Stimulated activated CD8-positive, alpha-beta memory T cell treated with anti-CD3 and anti-CD28 coated beads, Interleukin-4, amount 100 ng/mL, for 1 hour (primary cell): ENCODE measurements at regions not wholly inside any gene's neighbourhood (a gene's known extent, or its start where the extent isn't known, plus 50 kb on each side); places are given as distances from the start of the nearest gene placed in this dataset.

ENCODE experiments used
- DNase-seq, 2 donors: peaks; one replicate each; pipeline ENCODE4 v3.0.0-alpha.2; 2020; ENCODE audit warnings: low read depth in 2 of 2, low spot score in 1 of 2

DNA sequence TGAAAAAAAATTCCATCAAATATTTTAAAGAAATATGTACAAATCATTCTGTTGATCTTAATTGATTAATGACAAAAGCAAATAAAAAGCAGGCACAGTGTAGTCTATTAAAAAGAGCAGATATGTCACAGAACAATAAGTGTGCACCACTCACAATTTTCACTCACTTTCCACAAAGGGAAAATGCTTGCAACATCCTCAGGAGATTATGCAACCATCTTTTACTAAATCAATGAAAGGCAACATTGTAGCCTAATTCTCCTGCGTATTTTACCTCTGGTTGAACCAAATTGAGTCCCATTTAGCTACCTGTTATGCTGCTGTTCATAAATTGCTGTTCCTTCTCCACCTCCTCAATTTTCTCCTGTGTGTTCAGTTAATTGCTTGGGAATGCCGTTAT is 1346.8 kb upstream of the PIK3C3 start:
- no peak for DNase-seq

DNA sequence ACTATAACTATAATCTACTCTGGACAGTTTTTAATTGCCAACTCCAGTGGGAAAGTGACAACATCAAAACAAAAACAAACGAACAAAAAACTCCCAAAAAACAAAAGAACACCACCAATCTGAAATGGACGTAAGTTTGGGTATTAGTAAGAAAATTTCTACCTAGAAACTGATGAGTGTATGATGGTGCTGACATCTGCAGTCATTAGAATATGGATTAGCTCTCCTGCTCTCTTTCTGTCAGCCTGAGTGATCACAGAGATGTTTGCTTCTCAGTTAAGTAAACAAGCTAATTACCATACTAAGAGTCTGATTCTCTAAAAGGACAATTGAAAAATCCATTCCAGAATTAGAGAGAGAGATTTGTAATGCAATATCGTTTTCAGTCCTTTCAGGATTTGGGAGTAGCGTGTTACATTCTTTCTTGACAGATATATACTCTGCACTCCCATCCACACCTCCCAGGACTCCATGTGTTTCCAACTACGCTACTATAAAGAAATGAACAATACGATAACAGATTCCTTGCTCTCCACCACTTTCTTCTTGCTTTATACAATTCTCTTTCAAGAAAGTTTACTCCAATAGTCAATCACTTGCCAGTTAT is 1347.4 kb upstream of the PIK3C3 start:
- no peak for DNase-seq

DNA sequence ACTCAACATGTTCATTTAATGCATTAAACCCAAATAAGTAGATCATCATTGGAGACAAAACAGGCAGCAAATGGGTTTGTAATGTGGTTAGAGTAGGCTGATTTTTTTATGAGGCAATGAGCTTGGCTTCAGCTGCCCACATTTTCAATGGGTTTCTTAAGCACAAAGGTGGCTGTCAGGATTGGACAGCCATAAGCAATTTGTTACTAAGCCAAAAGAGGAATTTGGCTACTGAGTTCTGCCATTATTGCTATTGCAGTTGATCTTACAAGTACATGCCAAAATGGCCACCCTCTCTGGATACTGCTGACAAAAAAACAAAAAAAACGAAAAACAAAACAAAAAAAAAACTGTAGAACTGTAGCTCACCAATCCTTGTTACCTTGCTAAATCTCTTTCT is 1348.0 kb upstream of the PIK3C3 start:
- DNase-seq: no peak

DNA sequence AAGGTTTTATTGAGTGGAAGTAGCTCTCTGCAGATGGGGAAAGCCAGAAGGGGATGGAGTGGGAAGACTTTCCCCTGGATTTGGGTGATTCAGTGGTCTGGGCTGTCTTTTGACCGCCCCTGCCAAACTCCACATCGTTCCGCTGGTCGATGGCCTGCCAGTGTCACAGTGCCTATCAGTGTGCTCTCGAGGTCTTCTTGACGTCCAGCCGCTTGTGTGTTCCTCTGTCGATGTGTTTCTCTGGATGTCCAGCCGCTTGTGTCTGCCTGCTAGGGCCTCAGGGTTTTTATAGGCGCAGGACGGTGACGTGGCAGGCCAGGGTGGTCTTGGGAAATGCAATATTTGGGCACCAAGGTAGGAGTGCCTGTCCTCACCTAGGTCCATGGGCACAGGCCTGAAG is 1371.4 kb upstream of the PIK3C3 start:
- DNase-seq: no peak

DNA sequence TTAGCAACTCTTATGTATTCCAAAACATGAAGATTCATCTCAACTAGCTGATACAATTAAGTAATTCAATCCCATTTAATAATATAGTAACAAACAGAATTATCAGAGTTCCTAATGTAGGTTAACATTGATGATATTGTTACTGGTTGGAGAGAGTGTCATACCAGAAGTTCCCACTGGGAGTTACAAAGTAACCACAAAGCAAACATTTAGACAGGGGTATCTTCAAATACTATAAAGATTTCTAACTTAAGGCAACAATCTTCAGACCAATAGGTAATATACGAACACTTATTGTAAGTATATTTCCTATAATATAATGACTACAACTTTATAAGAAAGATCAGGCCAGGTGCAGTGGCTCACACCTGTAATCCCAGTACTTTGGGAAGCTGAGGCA is 1372.9 kb upstream of the PIK3C3 start:
- no peak for DNase-seq

DNA sequence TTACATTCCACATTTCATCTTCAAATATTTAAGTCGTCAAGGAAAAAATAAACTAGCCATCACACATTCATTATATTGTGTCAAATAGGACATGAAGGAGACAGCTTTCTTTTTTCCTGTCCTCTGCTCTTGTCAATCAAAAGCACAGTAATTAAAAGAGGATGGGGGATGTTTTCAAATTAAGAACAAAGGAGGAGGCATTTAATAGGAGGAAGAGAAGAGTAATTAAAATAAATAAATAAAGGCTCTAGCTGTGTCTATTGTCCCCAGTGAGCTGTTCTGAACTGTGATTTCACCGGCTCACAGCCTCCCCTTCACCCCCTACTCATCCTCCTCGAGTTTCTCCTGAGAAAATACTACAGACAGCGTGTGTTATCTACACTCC is 1377.1 kb upstream of the PIK3C3 start:
- DNase-seq: no peak

DNA sequence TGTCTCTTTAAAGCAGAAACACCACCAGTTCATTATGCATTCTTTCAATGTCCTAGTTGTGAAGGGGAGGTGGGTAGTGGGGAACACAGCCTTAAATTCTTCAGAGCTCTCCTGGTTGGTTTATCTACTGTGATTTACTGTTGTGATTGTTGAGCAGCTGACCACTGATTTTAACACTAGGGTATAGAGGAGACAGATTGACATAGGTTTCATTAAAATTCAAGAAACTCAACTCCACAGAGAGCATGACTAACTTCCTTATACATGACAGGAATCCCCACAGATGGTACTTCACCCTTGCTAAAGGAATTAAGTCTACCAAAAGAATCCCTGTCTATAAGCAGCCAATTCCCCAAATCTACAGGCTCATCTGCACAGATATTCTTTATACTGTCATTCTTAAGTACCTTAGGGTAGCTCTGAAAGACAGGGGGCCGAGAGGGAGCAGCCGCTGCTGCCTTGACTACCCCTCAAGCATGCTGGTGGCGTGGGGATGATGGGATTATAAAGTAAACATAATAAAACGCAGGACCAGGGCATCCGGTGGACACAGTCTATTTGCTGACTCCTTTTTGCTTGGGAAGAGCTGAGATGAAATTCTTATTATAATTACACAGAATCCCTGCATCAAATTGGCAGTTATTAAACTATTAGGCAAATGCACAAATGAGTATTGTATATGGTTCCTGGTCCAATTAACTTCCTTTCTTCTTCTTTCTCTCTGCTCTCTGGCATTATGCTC is 1377.6 kb upstream of the PIK3C3 start:
- DNase-seq: no peak

DNA sequence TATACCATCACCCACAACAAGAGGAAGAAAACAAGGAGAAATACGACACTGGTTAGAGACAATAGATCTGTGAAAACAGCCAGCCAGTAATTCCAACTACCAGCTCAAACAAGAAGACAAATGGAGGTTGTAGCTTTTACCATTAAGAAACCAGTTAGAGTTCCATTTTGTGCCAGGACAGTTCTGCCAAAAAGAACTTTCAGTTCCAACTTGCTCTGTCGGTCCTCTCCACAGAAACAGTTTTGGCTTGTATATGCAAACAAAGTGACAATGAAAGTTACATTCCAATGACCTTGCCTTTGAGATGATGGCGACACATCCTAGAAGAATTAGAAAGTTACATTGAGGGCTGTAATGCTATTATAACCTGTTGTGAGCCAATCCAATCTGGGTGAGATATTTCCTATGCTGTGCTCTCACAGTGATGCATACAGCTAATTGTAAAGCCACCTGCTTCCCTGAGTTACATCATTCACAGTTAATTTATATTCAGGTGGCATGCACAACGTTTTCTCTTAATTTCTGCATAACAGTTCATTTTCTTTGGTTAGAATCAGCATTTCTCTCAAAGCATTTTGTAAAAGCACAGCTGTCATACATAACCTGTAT is 1378.4 kb upstream of the PIK3C3 start:
- no peak for DNase-seq

DNA sequence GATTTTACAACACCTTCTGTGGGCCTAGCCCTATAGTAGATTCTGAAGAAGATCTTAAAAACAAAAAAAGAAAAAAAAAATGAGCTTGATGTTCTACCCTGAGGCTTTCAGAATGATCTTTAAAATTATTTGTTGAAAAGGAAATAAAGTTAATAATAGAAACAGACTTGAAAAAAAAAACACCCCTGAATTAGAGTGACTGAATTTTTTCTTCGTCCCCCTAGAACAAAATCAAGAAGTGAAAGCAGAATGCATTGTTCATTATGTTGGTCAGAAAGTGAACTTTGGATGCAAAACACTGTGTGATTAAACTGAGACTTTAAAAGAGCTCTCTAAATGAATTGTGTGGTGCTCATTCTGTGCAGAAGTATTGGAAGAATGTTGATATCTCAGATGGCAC is 1384.4 kb upstream of the PIK3C3 start:
- DNase-seq: no peak

DNA sequence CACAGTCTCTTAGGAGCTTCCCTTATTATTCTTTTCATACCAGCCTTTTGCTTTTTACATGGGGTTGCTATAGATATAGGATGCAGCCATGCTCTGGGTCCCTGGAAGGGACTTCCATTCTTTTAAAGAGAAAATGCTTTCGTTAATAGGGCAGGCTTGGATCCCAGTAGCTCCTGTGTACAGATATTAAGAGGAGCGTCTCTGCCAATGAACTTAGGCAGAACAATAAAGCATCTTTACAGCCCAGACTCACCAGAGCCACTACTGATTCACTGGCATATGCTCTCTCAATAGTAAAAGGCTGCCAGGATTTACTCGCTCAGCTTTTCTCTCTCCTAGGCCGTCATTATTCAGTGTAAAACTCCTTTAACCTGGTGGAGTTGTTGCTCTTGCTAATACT is 1385.4 kb upstream of the PIK3C3 start:
- no peak for DNase-seq

DNA sequence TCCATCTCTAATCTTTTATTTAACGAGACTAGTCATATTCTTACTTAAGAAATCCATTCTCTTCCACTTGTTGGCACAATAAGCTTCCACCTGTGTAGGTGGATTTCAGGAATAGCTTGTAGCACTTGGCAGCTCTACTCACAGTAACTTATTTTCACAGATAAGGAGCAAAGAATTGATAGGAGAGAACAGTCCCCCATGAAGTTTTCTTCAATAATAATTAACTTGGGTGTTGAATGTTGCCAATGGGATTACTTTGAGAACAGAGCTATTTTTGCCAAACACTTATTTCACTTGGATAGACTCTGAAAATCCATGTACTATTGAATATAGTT is 1388.6 kb upstream of the PIK3C3 start:
- DNase-seq: no peak

DNA sequence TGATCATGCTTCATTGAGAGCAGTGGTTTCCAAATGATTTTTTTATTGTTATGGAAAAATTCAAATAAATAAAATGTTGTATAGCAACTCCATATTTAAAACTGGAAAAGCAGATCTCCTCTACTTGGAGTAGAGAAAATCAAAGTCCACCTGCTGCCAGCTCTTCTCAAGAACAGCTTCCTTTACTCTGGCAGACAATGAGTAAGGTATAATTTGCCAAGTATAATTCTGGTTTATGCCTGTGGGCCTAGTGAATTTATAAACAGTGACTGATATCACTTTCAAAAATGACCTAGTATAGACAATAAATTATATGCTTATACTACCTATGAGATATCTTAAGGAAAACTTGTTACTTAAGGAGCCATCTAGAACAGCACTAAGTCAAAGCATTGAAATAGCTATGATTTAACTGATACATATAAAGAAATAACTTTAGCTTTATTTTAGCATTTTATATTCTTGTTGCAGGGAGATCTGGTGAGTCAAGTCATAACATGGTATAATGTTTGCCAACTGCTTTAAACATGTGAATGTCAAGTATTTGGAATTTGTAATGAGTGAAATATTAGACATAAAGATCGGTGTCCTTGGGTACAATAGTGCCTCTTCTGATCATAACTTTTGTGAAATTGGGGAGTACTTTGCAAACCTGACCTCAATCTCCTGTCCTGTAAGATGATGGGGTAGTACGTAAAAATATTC is 1389.1 kb upstream of the PIK3C3 start:
- DNase-seq: no peak

DNA sequence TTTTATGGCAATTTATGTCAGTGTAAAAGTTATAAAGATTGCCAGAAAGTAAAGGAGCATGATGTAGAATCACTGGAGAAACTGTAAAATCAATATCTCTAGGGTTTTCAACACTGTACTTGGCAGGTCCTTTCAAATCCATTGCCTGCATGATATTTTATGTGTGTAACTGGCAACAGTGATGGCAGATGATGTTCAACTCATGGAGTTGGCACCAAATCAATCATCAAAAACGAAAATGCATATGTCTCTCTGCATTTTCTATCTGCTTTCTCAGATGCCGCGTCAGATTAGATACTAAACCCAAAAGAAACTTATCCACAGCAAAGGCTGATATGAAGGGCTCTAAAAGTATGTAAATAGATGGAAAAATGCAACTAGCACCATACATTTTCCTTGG is 1395.5 kb upstream of the PIK3C3 start:
- no peak for DNase-seq

DNA sequence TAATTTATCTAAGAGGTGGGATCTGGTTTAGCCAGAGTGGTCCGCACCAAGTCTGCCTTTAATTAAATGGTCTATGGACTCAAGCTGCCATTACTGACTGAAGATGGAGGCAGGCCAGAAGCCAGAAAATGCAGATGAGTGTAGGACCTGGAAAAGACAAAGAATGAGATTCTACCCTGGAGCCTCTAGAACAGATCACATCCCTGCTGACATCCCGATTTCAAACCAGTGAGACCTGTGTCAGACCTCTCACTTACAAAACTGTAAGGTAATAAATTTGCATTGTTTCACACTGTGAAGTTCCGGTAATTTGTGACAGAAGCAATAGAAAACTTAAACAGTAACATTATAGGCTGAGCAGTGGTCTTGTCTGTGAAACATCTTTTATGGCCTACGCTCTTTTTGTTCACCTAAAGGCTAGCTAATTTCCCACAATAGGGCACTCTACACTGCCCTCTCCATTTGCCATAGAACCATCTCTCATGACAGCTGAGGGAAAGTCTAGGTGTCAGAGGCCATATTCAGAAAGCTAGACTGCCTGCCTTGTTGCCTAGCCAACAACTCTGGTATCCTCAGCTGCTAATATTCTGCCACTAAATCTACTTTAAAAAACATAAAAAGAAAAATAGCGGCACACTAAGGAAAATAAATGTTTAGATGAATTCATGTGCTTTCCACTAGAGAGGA is 1396.2 kb upstream of the PIK3C3 start:
- no peak for DNase-seq

DNA sequence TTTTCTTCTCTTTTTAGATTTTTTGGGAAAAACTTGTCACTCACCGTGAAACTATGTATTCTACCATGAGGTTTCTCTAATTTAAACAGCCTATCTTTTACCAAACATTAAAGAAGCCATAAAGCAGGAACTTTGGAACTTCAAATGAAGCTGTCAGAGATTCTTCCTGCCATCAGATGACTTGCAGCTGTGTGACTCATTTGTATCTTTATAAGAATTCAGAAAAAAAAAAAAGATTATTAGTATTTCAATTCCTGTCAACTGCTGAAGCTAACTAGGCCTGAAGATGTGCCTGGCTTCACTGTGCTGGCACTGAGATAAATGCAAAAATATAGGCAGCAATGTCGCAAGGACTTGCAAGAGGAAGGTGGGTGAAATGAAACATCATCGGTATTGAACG is 1399.1 kb upstream of the PIK3C3 start:
- no peak for DNase-seq

DNA sequence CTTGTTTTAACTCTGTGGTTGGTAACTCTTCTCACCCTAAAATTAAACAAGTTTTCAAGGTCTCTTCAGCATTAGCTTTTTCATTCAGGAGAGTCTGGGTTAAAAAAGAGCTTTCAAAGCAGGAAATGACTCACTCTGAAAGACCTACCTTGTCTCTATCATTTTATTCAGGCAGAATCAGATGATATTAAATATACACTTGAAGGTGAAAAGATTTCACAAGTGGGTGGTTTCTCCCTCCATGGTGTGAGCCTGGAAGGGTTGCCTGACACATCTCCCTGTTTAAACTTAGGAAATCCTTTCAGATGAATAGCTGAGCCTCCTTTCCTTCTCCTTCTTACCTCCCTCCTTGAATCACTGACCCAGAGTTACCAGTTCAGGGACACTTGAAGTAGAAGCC is 1402.0 kb upstream of the PIK3C3 start:
- no peak for DNase-seq

DNA sequence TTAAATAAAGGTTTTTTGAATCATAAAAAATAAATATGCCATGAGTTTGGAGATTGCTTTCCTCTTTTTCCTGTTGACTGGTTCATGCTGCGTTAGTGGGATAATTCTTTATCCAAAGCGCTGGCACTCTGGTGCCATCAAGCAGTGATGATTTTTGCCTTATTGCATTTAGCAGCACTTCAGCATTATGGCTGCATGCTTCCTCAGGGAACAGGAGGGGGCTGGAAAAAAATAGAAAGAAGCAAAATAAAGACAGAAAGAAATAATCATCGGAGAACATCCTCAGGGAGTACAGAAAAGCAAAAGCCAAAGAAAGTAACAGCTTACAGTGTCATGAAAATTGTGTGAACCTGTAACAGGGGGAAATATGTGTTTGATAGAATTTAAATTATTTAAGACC is 1408.2 kb upstream of the PIK3C3 start:
- no peak for DNase-seq

DNA sequence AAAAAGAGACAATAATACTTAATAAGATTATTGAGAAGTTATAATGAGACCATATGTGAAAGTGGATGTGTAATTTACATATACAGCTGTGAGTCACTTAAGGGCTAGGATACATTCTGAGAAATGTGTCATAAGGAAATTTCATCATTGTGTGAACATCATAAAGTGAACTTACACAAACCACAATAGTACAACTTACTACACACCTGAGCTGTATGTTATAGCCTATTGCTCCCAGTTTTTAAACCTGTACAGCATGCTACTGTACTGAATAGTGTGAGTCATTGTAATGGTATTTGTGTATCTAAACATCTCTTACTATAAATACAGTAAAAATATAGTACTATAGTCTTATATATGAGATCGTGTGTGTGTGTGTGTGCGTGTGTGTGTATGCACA is 1420.3 kb upstream of the PIK3C3 start:
- no peak for DNase-seq

DNA sequence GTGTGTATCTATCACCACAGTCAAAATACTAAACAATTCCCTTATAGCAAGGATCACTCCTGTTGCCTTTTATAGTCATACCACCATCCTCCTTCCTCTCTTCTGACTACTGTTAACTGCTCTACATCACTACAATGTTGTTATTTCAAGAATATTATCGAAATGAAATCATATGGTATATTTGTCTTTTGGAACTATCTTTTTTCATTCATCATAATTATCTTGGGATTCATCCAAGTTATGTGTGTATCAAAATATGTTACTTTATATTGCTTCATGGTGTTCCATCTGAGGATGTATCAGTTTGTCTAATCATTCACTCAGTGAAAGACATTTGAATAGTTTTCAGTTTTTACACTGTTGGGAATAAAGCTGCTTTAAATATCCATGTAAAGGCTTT is 1423.0 kb upstream of the PIK3C3 start:
- no peak for DNase-seq

DNA sequence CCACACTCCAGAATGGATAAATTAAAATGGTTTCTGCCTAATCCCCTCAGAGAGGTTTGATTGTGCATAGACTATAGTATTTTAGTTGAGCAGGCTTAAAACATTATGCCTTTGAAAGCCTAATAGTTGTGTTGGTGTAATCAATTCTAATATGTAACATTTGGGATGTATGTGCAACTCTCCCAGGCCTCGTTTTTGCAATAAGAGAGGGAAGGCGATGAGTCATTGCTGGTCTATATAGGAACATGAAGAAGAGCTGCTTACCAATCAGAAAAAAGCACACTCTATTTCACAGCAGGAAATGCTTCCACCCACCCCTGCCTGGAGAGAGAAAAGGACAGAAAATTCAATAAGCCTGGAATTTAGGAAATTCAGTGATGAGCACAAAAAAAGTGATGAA is 1424.0 kb upstream of the PIK3C3 start:
- no peak for DNase-seq

DNA sequence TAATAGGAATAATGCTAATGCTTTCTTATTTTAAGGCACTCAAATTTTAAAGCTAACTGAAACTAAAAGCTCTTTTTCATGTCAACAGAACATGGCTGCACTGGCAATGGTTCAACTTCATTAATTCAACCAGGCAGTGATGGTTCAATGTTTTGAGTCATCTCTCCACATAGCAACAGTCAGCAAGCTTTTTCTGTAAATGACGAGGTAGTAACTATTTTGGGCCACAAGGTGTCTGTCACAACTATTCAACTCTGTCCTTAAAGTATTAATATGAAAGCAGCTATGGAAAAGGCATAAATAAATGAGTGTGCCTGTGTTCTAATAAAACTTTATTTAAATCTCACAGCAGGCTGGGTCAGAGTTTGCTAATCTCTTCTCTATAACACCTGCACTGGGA is 1425.6 kb upstream of the PIK3C3 start:
- DNase-seq: no peak

DNA sequence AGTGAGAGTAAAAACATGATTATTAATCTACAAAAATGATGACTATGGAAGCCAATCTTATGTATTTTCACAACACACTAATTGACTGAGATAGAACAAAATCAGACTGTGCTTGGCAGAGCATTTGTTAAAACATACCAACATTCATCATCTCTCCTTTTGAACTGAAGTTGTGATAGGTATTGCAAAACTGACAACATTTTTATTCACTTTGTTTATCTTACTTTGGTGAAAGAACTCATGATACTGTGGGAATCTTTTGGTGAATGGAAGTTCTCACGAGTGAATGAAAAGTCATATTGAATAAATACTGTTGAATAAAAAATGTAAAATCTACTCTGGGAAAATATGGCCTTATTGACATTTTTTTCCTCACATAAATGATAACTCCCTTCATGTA is 1430.2 kb upstream of the PIK3C3 start:
- no peak for DNase-seq
